ENCODE measurements at regions not wholly inside any gene's neighbourhood (a gene's known extent, or its start where the extent isn't known, plus 50 kb on each side); places are given as distances from the start of the nearest gene placed in this dataset.

DNA sequence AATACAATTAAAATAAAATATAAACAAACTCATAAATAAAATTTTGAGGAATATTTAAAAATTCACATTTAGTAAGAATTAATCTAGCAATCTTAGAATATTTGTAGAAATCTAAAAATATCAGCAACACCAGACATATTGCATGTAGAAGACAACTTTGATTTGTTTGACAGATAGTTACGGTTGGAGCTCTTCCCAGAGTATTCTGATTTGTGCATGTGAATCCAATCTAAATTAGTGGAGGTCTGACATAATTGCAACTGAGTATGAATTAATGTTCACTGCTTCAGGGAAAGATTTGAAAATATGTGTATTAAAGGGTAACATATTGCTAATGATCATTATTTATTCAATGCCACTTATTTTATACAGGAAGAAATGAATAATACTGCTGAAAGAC, 1546.2 kb downstream of the BRINP3 start:
- TF ChIP-seq, protein P1, sequence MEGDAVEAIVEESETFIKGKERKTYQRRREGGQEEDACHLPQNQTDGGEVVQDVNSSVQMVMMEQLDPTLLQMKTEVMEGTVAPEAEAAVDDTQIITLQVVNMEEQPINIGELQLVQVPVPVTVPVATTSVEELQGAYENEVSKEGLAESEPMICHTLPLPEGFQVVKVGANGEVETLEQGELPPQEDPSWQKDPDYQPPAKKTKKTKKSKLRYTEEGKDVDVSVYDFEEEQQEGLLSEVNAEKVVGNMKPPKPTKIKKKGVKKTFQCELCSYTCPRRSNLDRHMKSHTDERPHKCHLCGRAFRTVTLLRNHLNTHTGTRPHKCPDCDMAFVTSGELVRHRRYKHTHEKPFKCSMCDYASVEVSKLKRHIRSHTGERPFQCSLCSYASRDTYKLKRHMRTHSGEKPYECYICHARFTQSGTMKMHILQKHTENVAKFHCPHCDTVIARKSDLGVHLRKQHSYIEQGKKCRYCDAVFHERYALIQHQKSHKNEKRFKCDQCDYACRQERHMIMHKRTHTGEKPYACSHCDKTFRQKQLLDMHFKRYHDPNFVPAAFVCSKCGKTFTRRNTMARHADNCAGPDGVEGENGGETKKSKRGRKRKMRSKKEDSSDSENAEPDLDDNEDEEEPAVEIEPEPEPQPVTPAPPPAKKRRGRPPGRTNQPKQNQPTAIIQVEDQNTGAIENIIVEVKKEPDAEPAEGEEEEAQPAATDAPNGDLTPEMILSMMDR (IDR thresholded peaks at IDR 0.05), result no peak
- TF ChIP-seq POLR2A (IDR thresholded peaks at IDR 0.05), result no peak
